CD4-positive, alpha-beta memory T cell (primary cell): ENCODE measurements at regions not wholly inside any gene's neighbourhood (a gene's known extent, or its start where the extent isn't known, plus 50 kb on each side); places are given as distances from the start of the nearest gene placed in this dataset.

Source experiments
- CTCF ChIA-PET: fragments of 350-600 bp; sonication (Branson Sonifier 250); formaldehyde crosslinking; loops from one replicate; lab custom pipeline; 2021; ENCODE audit warnings: inconsistent platforms; ENCODE audit not compliant: partially characterized antibody; lab: Charles Lee
- POLR2A ChIA-PET: fragments of 350-600 bp; sonication (Branson Sonifier 250); formaldehyde crosslinking; loops from one replicate; lab custom pipeline; 2021; ENCODE audit not compliant: partially characterized antibody; lab: Charles Lee
- DNase-seq, 5 donors: peaks; one replicate each; pipeline versions ENCODE4 v3.0.0 to v3.0.0-alpha.2; 2020 to 2022; ENCODE audit warnings: mixed read lengths in 1 of 5
- H3K27ac ChIP-seq: one replicate; pipeline ENCODE4 v1.7.0; 2013; ENCODE audit warnings: low read depth, low read length
- H3K27me3 ChIP-seq: 2 replicates; pipeline ENCODE4 v1.7.0; 2013; ENCODE audit warnings: mild to moderate bottlenecking, low read length, moderate library complexity; ENCODE audit not compliant: insufficient read depth
- H3K36me3 ChIP-seq: 2 replicates; pipeline ENCODE4 v1.7.0; 2013; ENCODE audit warnings: mild to moderate bottlenecking, low read length, moderate library complexity; ENCODE audit not compliant: insufficient read depth
- H3K4me1 ChIP-seq: 2 replicates; pipeline ENCODE4 v1.7.0; 2013; ENCODE audit warnings: mild to moderate bottlenecking, low read length, moderate library complexity; ENCODE audit not compliant: insufficient read depth
- H3K4me3 ChIP-seq, 2 donors: one replicate each; pipeline ENCODE4 v1.7.0; 2013; ENCODE audit warnings: low read length in 2 of 2, mild to moderate bottlenecking in 1 of 2
- H3K9me3 ChIP-seq, 2 donors: one replicate each; pipeline ENCODE4 v1.7.0; 2013; ENCODE audit warnings: low read length in 2 of 2, control low read depth in 1 of 2; ENCODE audit not compliant: control insufficient read depth in 1 of 2
- H3K27ac Mint-ChIP-seq, 7 donors: one replicate each; pipeline ENCODE4 v1.8.0; 2020 to 2021; ENCODE audit warnings: mixed read lengths in 7 of 7, mild to moderate bottlenecking in 6 of 7, inconsistent platforms in 3 of 7, moderate library complexity in 3 of 7
- H3K27me3 Mint-ChIP-seq, 2 donors: one replicate each; pipeline ENCODE4 v1.8.0; 2020 to 2021; ENCODE audit warnings: mixed read lengths in 2 of 2
- H3K36me3 Mint-ChIP-seq, 2 donors: one replicate each; pipeline ENCODE4 v1.8.0; 2020 to 2021; ENCODE audit warnings: mixed read lengths in 2 of 2, inconsistent platforms in 1 of 2, mild to moderate bottlenecking in 1 of 2
- H3K4me1 Mint-ChIP-seq, 4 donors: one replicate each; pipeline ENCODE4 v1.8.0; 2020 to 2021; ENCODE audit warnings: mixed read lengths in 4 of 4, mild to moderate bottlenecking in 1 of 4
- H3K4me3 Mint-ChIP-seq, 8 donors: one replicate each; pipeline ENCODE4 v1.8.0; 2020 to 2021; ENCODE audit warnings: mixed read lengths in 8 of 8, mild to moderate bottlenecking in 7 of 8, moderate library complexity in 6 of 8, inconsistent platforms in 3 of 8
- H3K9me3 Mint-ChIP-seq, 8 donors: one replicate each; pipeline ENCODE4 v1.8.0; 2020 to 2021; ENCODE audit warnings: mixed read lengths in 8 of 8, mild to moderate bottlenecking in 5 of 8, inconsistent platforms in 3 of 8, moderate library complexity in 1 of 8
- intact Hi-C: fragments of 100-400 bp; cut with micrococcal nuclease; formaldehyde crosslinking; loops from one replicate; pipeline ENCODE4 v1.15.1; 2023

- POLR2A ChIA-PET, result no interaction called here
- no peak overlapping the region for H3K4me3 ChIP-seq
- intact Hi-C loops, result no loop called here
- CTCF ChIA-PET, result no interaction called here
- H3K9me3 ChIP-seq, result no peaks in the 10 kb centered on the region
- no peaks in the 10 kb centered on the region for H3K4me1 ChIP-seq
- no peaks in the 10 kb centered on the region for H3K27me3 Mint-ChIP-seq
- no peaks in the 10 kb centered on the region for H3K4me1 Mint-ChIP-seq
- H3K27ac Mint-ChIP-seq, result no peak overlapping the region
- H3K9me3 Mint-ChIP-seq, result peaks cover 0 to 27% (median 15%) of the 10 kb centered on the region in 8 donors
- H3K4me3 Mint-ChIP-seq, result no peak overlapping the region
- H3K36me3 Mint-ChIP-seq, result no peaks in the 10 kb centered on the region
- no peaks in the 10 kb centered on the region for H3K27me3 ChIP-seq
- H3K27ac ChIP-seq, result no peak overlapping the region
- DNase-seq, result no peak
- no peaks in the 10 kb centered on the region for H3K36me3 ChIP-seq
These were observed 317.6 kb upstream of the CNKSR2 start for GRCh38 chrX:21056622-21057021.

- CTCF ChIA-PET, result no interaction called here
- Histone ChIP-seq H3K36me3 (no peaks in the 10 kb centered on the region), H3K4me3 (no peak overlapping the region), H3K27ac (no peak overlapping the region), H3K4me1 (no peaks in the 10 kb centered on the region), H3K27me3 (no peaks in the 10 kb centered on the region), H3K9me3 (no peaks in the 10 kb centered on the region)
- intact Hi-C loops, result no loop called here
- POLR2A ChIA-PET, result no interaction called here
- no peak for DNase-seq
- Mint-ChIP-seq H3K36me3 (no peaks in the 10 kb centered on the region), H3K4me1 (no peaks in the 10 kb centered on the region), H3K4me3 (no peak overlapping the region), H3K27ac (no peak overlapping the region), H3K27me3 (no peaks in the 10 kb centered on the region), H3K9me3 (peaks cover 0 to 7% (median 0%) of the 10 kb centered on the region in 8 donors)
These were observed 327.2 kb upstream of the CNKSR2 start for GRCh38 chrX:21047034-21047455.

- Mint-ChIP-seq H3K27me3 (no peaks in the 10 kb centered on the region), H3K9me3 (peaks cover 0 to 8% (median 2%) of the 10 kb centered on the region in 8 donors), H3K36me3 (no peaks in the 10 kb centered on the region), H3K4me1 (no peaks in the 10 kb centered on the region), H3K27ac (no peak overlapping the region), H3K4me3 (no peak overlapping the region)
- CTCF ChIA-PET, result no interaction called here
- intact Hi-C loops, result no loop called here
- Histone ChIP-seq H3K4me1 (no peaks in the 10 kb centered on the region), H3K27ac (no peak overlapping the region), H3K27me3 (no peaks in the 10 kb centered on the region), H3K9me3 (no peaks in the 10 kb centered on the region), H3K36me3 (no peaks in the 10 kb centered on the region), H3K4me3 (no peak overlapping the region)
- DNase-seq, result no peak
- POLR2A ChIA-PET, result no interaction called here
These were observed 359.9 kb upstream of the CNKSR2 start for GRCh38 chrX:21014326-21014725.

- peaks cover 0 to 5% (median 0%) of the 10 kb centered on the region in 8 donors for H3K9me3 Mint-ChIP-seq
- no peaks in the 10 kb centered on the region for H3K36me3 Mint-ChIP-seq
These were observed 369.4 kb upstream of the CNKSR2 start for GRCh38 chrX:21004835-21005234.

GRCh38 chrX:20995829-20996228 lies 378.4 kb upstream of the CNKSR2 start:
- no peaks in the 10 kb centered on the region for H3K27me3 ChIP-seq
- Mint-ChIP-seq H3K36me3 (no peaks in the 10 kb centered on the region), H3K27me3 (no peaks in the 10 kb centered on the region), H3K27ac (no peak overlapping the region), H3K9me3 (peaks cover 0 to 2% (median 0%) of the 10 kb centered on the region in 8 donors), H3K4me1 (no peaks in the 10 kb centered on the region), H3K4me3 (no peak overlapping the region)
- no peaks in the 10 kb centered on the region for H3K9me3 ChIP-seq
- H3K4me3 ChIP-seq, result no peak overlapping the region
- no peaks in the 10 kb centered on the region for H3K36me3 ChIP-seq
- no peak for DNase-seq
- no peak overlapping the region for H3K27ac ChIP-seq
- no peaks in the 10 kb centered on the region for H3K4me1 ChIP-seq
- intact Hi-C loops, result no loop called here
- POLR2A ChIA-PET, result no interaction called here
- CTCF ChIA-PET, result no interaction called here

More at GRCh38 chrX:21004835-21005234, 369.4 kb upstream of the CNKSR2 start:
- Histone ChIP-seq H3K36me3 (no peaks in the 10 kb centered on the region), H3K9me3 (no peaks in the 10 kb centered on the region), H3K27ac (no peak overlapping the region), H3K4me3 (no peak overlapping the region), H3K4me1 (no peaks in the 10 kb centered on the region), H3K27me3 (no peaks in the 10 kb centered on the region)
- POLR2A ChIA-PET, result no interaction called here
- no peak for DNase-seq
- CTCF ChIA-PET, result no interaction called here
- Mint-ChIP-seq H3K4me1 (no peaks in the 10 kb centered on the region), H3K27ac (no peak overlapping the region), H3K27me3 (peaks cover 2 to 3% of the 10 kb centered on the region in 2 donors), H3K4me3 (no peak overlapping the region)
- intact Hi-C loops, result no loop called here

GRCh38 chrX:20989361-20989760 lies 384.9 kb upstream of the CNKSR2 start:
- CTCF ChIA-PET, result no interaction called here
- no peaks in the 10 kb centered on the region for H3K9me3 ChIP-seq
- no peak for DNase-seq
- Mint-ChIP-seq H3K27me3 (peaks cover 0 to under 1% of the 10 kb centered on the region in 2 donors), H3K27ac (no peak overlapping the region), H3K36me3 (no peaks in the 10 kb centered on the region), H3K4me3 (no peak overlapping the region), H3K4me1 (no peaks in the 10 kb centered on the region), H3K9me3 (peaks cover 0 to 3% (median 0%) of the 10 kb centered on the region in 8 donors)
- intact Hi-C loops, result no loop called here
- no peak overlapping the region for H3K27ac ChIP-seq
- H3K36me3 ChIP-seq, result no peaks in the 10 kb centered on the region
- POLR2A ChIA-PET, result no interaction called here
- H3K4me1 ChIP-seq, result no peaks in the 10 kb centered on the region
- H3K27me3 ChIP-seq, result no peaks in the 10 kb centered on the region
- no peak overlapping the region for H3K4me3 ChIP-seq

- POLR2A ChIA-PET, result no interaction called here
- H3K36me3 Mint-ChIP-seq, result no peaks in the 10 kb centered on the region
- CTCF ChIA-PET, result no interaction called here
These were observed 385.4 kb upstream of the CNKSR2 start for GRCh38 chrX:20988804-20989203.

GRCh38 chrX:20988118-20988517 lies 386.1 kb upstream of the CNKSR2 start:
- H3K36me3 ChIP-seq, result no peaks in the 10 kb centered on the region
- intact Hi-C loops, result no loop called here
- no peak overlapping the region for H3K4me3 ChIP-seq
- ChIA-PET CTCF (no interaction called here), POLR2A (no interaction called here)
- no peaks in the 10 kb centered on the region for H3K36me3 Mint-ChIP-seq
- H3K4me1 Mint-ChIP-seq, result no peaks in the 10 kb centered on the region
- no peak for DNase-seq
- peaks cover 0 to 3% (median 0%) of the 10 kb centered on the region in 8 donors for H3K9me3 Mint-ChIP-seq
- H3K4me3 Mint-ChIP-seq, result no peak overlapping the region
- H3K27ac Mint-ChIP-seq, result no peak overlapping the region
- H3K9me3 ChIP-seq, result no peaks in the 10 kb centered on the region
- peaks cover 0 to 1% of the 10 kb centered on the region in 2 donors for H3K27me3 Mint-ChIP-seq
- H3K4me1 ChIP-seq, result no peaks in the 10 kb centered on the region
- H3K27me3 ChIP-seq, result no peaks in the 10 kb centered on the region
- H3K27ac ChIP-seq, result no peak overlapping the region

More at GRCh38 chrX:20988804-20989203, 385.4 kb upstream of the CNKSR2 start:
- Histone ChIP-seq H3K9me3 (no peaks in the 10 kb centered on the region), H3K27me3 (no peaks in the 10 kb centered on the region), H3K4me3 (no peak overlapping the region), H3K27ac (no peak overlapping the region), H3K4me1 (no peaks in the 10 kb centered on the region), H3K36me3 (no peaks in the 10 kb centered on the region)
- DNase-seq, result no peak
- intact Hi-C loops, result no loop called here
- no peak overlapping the region for H3K27ac Mint-ChIP-seq
- no peaks in the 10 kb centered on the region for H3K4me1 Mint-ChIP-seq
- H3K9me3 Mint-ChIP-seq, result peaks cover 0 to 3% (median 0%) of the 10 kb centered on the region in 8 donors
- peaks cover 0 to 1% of the 10 kb centered on the region in 2 donors for H3K27me3 Mint-ChIP-seq
- H3K4me3 Mint-ChIP-seq, result no peak overlapping the region
